ENCODE measurements at regions not wholly inside any gene's neighbourhood (a gene's known extent, or its start where the extent isn't known, plus 50 kb on each side); places are given as distances from the start of the nearest gene placed in this dataset.
"Not testable (repeated sequence)": the region's sequence is repeated elsewhere in the genome, so short reads cannot be mapped to it uniquely, and the experiment has no call there.

DNA sequence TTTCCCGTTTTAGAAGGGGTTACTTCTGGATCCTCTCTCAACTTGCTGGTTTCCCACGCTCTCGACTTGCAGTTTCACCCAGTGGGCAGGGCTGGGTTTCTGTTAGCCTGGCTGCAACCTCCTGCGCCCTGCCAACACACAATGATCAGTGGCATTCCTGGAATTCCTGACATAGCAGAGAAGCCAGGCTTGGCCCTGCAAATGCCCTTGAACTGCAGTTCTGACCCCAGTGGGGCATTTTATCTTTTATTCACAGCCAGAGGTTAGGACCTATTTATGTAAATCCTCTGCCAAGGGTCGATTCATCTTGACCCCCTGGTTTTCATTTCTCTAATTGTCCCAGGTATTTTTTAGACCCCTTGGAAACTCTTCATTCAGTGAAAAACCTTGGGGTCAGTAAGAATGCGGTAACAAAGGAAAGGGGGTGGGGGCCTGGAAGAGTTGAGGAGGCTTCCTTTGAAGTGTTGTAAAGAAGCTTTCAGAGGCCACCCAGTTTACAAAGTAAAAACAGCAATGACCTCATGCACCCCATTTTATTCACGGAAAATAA, 217.6 kb downstream of the ZNF674 start:
- no peak overlapping the region for H3K4me3 Mint-ChIP-seq
- peaks cover 49% of the 10 kb centered on the region for H3K4me1 Mint-ChIP-seq (ENCODE audit: low read depth)
- H3K27ac Mint-ChIP-seq: peak overlapping the region; percentile 11
- H3K9me3 Mint-ChIP-seq: no peaks in the 10 kb centered on the region
- H3K27me3 Mint-ChIP-seq: no peaks in the 10 kb centered on the region
- H3K36me3 Mint-ChIP-seq (ENCODE audit: low read depth): no peaks in the 10 kb centered on the region

DNA sequence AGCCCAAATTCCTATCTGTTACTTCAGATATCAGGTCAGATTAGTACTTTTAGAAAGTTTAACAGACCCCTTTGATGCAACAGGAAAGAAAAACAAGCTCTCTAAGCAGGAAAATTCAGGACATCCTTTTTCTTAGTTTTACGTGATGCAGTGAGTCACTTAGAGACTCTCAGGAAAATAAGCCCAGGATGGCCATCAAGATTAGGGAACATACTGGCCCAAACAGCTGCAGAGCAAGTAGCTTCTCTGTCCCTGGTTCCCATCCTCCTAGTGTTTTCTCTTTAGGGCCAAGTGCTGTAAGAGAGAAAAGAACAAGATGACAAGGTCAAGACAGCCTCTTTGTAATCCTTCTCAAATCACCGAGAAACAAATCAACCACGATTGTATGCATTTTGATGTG, 219.1 kb downstream of the ZNF674 start:
- peaks cover 62% of the 10 kb centered on the region for H3K4me1 Mint-ChIP-seq (ENCODE audit: low read depth)
- no peaks in the 10 kb centered on the region for H3K27me3 Mint-ChIP-seq
- peak overlapping the region; percentile 78 for H3K27ac Mint-ChIP-seq
- peak overlapping the region; percentile 30 for H3K4me3 Mint-ChIP-seq
- H3K9me3 Mint-ChIP-seq: no peaks in the 10 kb centered on the region
- H3K36me3 Mint-ChIP-seq (ENCODE audit: low read depth): no peaks in the 10 kb centered on the region

GRCh38 chrX:46325312-46325877, 219.8 kb downstream of the ZNF674 start:
- H3K27ac Mint-ChIP-seq: peak overlapping the region; percentile 92
- H3K9me3 Mint-ChIP-seq: no peaks in the 10 kb centered on the region
- H3K4me1 Mint-ChIP-seq (ENCODE audit: low read depth): peaks cover 70% of the 10 kb centered on the region
- no peaks in the 10 kb centered on the region for H3K36me3 Mint-ChIP-seq (ENCODE audit: low read depth)
- H3K27me3 Mint-ChIP-seq: no peaks in the 10 kb centered on the region
- peak overlapping the region; percentile 26 for H3K4me3 Mint-ChIP-seq

GRCh38 chrX:46324166-46324565, 221.1 kb downstream of the ZNF674 start:
- no peaks in the 10 kb centered on the region for H3K9me3 Mint-ChIP-seq
- peaks cover 79% of the 10 kb centered on the region for H3K4me1 Mint-ChIP-seq (ENCODE audit: low read depth)
- peak overlapping the region; percentile 65 for H3K27ac Mint-ChIP-seq
- H3K27me3 Mint-ChIP-seq: no peaks in the 10 kb centered on the region
- H3K36me3 Mint-ChIP-seq (ENCODE audit: low read depth): no peaks in the 10 kb centered on the region
- no peak overlapping the region for H3K4me3 Mint-ChIP-seq

DNA sequence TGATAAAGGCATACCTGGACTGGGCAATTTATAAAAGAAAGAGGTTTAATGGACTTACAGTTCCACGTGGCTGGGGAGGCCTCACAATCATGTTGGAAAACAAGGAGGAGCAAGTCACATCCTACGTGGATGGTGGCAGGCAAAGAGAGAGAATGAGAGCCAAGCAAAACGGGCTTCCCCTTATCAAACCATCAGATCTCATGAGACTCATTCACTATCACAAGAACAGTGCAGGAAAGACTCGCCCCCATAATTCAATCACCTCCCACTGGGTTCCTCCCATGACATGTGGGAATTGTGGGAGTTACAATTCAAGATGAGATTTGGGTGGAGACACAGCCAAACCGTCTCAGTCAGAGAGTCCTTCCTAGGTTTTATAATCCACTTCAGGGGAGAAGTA, 222.3 kb downstream of the ZNF674 start:
- H3K27ac Mint-ChIP-seq: peak overlapping the region; percentile 52
- peaks cover 80% of the 10 kb centered on the region for H3K4me1 Mint-ChIP-seq (ENCODE audit: low read depth)
- not testable (repeated sequence) for H3K27me3 Mint-ChIP-seq; H3K4me3 Mint-ChIP-seq; H3K36me3 Mint-ChIP-seq (ENCODE audit: low read depth); H3K9me3 Mint-ChIP-seq

DNA sequence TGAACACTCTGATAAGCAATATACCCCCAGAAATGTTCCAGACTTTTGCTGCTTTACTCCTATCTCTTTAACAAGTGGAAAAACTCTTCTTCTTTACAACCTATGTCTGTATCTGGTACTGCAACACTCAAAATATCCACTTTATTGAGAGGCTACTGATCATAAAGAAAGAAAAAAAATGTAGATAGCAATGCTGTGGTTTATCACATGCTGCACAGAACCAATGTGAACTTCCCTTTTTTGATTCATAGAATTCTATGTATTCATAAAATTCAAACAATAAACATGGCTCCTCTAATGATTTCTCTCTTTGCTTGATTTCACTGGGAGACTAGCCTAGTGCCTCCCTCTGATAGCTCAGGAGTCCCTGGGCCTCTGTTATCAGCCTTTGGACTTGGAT, 223.5 kb downstream of the ZNF674 start:
- Mint-ChIP-seq H3K27me3 (no peaks in the 10 kb centered on the region), H3K27ac (peak overlapping the region; percentile 80), H3K36me3 (ENCODE audit: low read depth) (no peaks in the 10 kb centered on the region), H3K4me3 (no peak overlapping the region), H3K4me1 (ENCODE audit: low read depth) (peaks cover 70% of the 10 kb centered on the region), H3K9me3 (no peaks in the 10 kb centered on the region)

DNA sequence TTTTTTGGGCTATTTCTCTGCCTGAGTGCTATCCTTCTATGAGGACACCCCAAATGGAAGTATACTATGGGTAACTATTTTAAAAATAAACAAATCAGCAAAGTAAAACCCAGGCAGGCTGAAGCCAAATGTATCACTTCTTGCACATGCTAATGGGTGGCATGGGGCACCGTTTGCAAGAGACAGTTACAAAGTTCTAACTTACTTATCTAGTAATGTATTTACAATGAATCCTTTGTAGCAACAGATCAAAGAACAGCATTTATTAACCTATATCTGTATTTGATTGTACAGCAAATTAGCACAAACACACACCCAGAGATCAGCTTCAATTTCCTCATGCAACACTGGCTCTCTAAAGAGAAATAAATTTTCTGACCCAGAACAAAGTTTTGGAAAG, 225.5 kb downstream of the ZNF674 start:
- no peak overlapping the region for H3K4me3 Mint-ChIP-seq
- H3K4me1 Mint-ChIP-seq (ENCODE audit: low read depth): peaks cover 54% of the 10 kb centered on the region
- H3K36me3 Mint-ChIP-seq (ENCODE audit: low read depth): no peaks in the 10 kb centered on the region
- H3K27ac Mint-ChIP-seq: peak overlapping the region; percentile 80
- H3K9me3 Mint-ChIP-seq: no peaks in the 10 kb centered on the region
- H3K27me3 Mint-ChIP-seq: no peaks in the 10 kb centered on the region

- no peak overlapping the region for H3K4me3 Mint-ChIP-seq
- H3K9me3 Mint-ChIP-seq: no peaks in the 10 kb centered on the region
- H3K27me3 Mint-ChIP-seq: no peaks in the 10 kb centered on the region
- no peak overlapping the region for H3K27ac Mint-ChIP-seq
- peaks cover 45% of the 10 kb centered on the region for H3K4me1 Mint-ChIP-seq (ENCODE audit: low read depth)
- H3K36me3 Mint-ChIP-seq (ENCODE audit: low read depth): no peaks in the 10 kb centered on the region
These were observed 226.7 kb downstream of the ZNF674 start for GRCh38 chrX:46318551-46318950.

DNA sequence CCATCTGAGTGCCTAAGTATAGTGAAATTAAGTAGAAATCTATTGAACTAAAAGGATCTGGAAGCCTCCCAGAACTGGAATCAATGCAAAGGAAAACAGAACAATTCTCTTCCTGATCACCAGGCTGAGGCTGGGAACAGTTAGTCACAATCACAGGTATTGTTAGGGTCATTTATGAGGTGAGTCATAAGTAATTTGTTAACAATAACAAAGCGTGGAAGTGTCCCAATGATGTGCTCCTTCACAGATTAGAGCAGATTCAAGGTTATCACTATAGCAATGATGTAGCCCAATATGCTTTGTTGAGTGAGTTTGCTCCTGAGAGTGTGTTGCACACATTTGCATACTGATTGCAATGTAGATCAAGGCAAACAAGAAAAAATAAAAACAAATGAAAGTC, 228.1 kb downstream of the ZNF674 start:
- Mint-ChIP-seq H3K36me3 (ENCODE audit: low read depth) (no peaks in the 10 kb centered on the region), H3K4me1 (ENCODE audit: low read depth) (peaks cover 33% of the 10 kb centered on the region), H3K9me3 (no peaks in the 10 kb centered on the region), H3K27me3 (no peaks in the 10 kb centered on the region), H3K27ac (no peak overlapping the region), H3K4me3 (no peak overlapping the region)

DNA sequence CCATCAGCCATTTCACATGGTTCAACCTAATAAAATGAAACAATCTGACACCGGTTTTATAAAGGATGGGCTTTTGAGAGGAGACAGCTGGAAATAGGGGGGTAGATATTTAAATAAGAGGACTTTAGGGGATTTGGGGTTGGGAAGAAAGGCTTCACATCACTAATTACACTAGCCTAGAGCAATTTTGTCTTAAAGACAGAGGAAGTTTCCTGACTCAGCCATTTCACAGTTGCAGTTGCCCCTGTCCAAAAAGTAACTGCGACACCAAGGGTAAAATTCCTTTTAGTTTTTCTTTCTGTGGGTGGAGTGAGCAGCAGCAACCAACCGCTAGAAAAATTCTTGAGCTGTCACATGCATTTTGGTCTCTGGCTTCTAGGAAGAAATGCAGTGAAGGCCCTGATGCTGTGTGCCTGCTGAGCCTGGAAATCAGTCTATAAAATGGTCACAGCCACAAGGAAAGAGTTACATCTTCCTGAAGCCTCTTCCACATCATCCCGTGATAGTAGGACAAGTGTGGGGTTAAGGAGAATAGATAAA, 233.6 kb downstream of the ZNF674 start:
- Mint-ChIP-seq H3K4me3 (no peak overlapping the region), H3K9me3 (no peaks in the 10 kb centered on the region), H3K4me1 (ENCODE audit: low read depth) (peaks cover 14% of the 10 kb centered on the region)

DNA sequence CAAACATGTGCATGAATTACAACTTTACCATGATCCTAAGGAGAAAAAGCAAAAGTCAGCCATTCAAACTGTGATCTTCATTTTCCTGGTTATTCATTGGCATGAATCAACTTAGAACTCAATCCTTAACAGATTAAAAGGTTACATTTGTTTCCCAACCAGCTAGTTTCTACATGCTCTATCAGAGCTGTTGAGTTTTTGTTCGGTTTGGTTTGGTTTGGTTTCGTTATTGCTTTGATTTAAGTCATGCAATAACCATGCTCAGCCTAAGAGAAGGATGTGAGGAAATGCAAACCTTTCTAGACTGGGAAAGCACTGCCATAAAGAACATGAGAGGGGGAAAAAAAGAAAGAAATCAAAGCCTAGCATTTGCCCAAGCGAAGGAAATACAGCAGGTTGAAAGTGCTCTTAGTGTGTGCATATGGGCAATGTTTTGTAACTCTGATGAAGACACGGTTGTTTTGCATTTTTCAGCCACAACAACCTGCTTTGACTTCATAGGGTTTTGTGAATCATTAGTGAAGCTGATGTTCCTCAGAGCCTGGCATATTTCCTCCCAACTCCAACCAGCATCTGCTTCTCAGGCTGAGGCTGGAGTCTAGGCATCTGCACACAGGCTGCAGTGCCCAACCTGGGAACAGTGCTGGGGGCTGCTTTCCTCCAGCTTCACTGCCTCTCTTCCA, 234.3 kb downstream of the ZNF674 start:
- peaks cover 14% of the 10 kb centered on the region for H3K4me1 Mint-ChIP-seq (ENCODE audit: low read depth)
- H3K36me3 Mint-ChIP-seq (ENCODE audit: low read depth): no peaks in the 10 kb centered on the region
- H3K4me3 Mint-ChIP-seq: peak overlapping the region; percentile 48
- H3K27me3 Mint-ChIP-seq: no peaks in the 10 kb centered on the region
- peaks cover under 1% of the 10 kb centered on the region for H3K9me3 Mint-ChIP-seq
- peak overlapping the region; percentile 67 for H3K27ac Mint-ChIP-seq

More for the DNA sequence above, 233.6 kb downstream of the ZNF674 start:
- peak overlapping the region; percentile 41 for H3K27ac Mint-ChIP-seq
- no peaks in the 10 kb centered on the region for H3K27me3 Mint-ChIP-seq
- no peaks in the 10 kb centered on the region for H3K36me3 Mint-ChIP-seq (ENCODE audit: low read depth)

- Mint-ChIP-seq H3K9me3 (peaks cover 8% of the 10 kb centered on the region), H3K36me3 (ENCODE audit: low read depth) (no peaks in the 10 kb centered on the region), H3K4me1 (ENCODE audit: low read depth) (peaks cover 14% of the 10 kb centered on the region), H3K27me3 (no peaks in the 10 kb centered on the region), H3K4me3 (no peak overlapping the region), H3K27ac (no peak overlapping the region)
These were observed 237.1 kb downstream of the ZNF674 start for GRCh38 chrX:46308110-46308509.

DNA sequence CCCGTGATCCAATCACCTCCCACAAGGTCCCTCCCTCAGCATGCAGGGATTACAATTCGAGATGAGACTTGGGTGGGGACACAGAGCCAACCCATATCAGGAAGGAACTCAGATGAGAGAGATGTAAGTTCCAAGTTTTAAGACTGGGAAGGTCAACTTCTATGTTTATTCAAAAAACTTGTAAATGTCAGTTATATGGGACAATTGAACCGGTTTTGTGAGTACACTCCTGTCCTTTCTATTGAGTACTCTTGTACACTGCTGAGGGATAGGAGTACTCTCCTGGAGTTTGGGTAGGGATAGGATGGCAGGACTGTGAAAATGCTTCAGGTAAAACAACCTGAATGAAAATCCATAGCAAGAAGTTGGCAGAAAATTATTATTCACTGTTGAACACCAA, 239.1 kb downstream of the ZNF674 start:
- Mint-ChIP-seq H3K4me3 (no peak overlapping the region), H3K27me3 (no peaks in the 10 kb centered on the region), H3K9me3 (peaks cover 8% of the 10 kb centered on the region), H3K4me1 (ENCODE audit: low read depth) (peaks cover 7% of the 10 kb centered on the region), H3K27ac (no peak overlapping the region), H3K36me3 (ENCODE audit: low read depth) (no peaks in the 10 kb centered on the region)

DNA sequence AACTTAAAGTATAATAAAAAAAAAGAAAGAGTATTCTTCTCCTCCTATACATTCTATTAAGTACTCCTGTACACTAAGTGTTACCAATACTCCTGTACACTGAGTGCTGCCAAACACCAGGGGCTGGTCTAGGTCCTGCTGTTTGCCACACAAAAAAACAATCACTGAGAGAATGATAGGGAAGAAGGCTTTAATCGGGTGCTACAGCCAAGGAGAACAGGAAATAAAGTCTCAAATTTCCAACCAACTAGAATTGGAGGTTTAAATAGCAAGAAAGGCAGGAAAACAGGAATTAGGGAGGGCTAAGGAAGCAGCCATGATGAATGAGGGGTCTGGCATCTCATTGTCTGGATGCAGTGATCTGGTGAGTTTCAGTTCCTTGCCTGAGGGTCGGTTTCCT, 239.8 kb downstream of the ZNF674 start:
- H3K9me3 Mint-ChIP-seq: peaks cover 8% of the 10 kb centered on the region
- no peak overlapping the region for H3K4me3 Mint-ChIP-seq
- no peak overlapping the region for H3K27ac Mint-ChIP-seq
- H3K36me3 Mint-ChIP-seq (ENCODE audit: low read depth): no peaks in the 10 kb centered on the region
- H3K27me3 Mint-ChIP-seq: no peaks in the 10 kb centered on the region
- H3K4me1 Mint-ChIP-seq (ENCODE audit: low read depth): peaks cover under 1% of the 10 kb centered on the region

GRCh38 chrX:46301903-46302302, 243.3 kb downstream of the ZNF674 start:
- Mint-ChIP-seq H3K9me3 (peaks cover 8% of the 10 kb centered on the region), H3K4me3 (no peak overlapping the region), H3K27ac (no peak overlapping the region), H3K27me3 (no peaks in the 10 kb centered on the region), H3K4me1 (ENCODE audit: low read depth) (no peaks in the 10 kb centered on the region), H3K36me3 (ENCODE audit: low read depth) (no peaks in the 10 kb centered on the region)
